GM23338 (cell line): ENCODE measurements at regions not wholly inside any gene's neighbourhood (a gene's known extent, or its start where the extent isn't known, plus 50 kb on each side); places are given as distances from the start of the nearest gene placed in this dataset.

Source experiments
- ATAC-seq: fragments of 200-7000 bp; cut with Tn5 transposase; 3 replicates; pipeline ENCODE4 v1.9.1; 2020
- DNase-seq: peaks from one replicate; pipeline ENCODE4 v3.0.0-alpha.2; 2015; ENCODE audit warnings: low spot score
- H2AFZ ChIP-seq: fragments of 200-600 bp; sonication (generic); 2 replicates; pipeline ENCODE4 v1.8.0; 2016; ENCODE audit warnings: antibody characterized with exemption, mild to moderate bottlenecking, moderate library complexity
- H3F3A ChIP-seq: fragments of 200-600 bp; sonication (generic); replicated peaks from 2 replicates; pipeline ENCODE4 v1.8.0; 2017; ENCODE audit warnings: antibody characterized with exemption, mixed run types, low read depth
- H3K27ac ChIP-seq: fragments of 200-600 bp; sonication (generic); 2 replicates; pipeline ENCODE4 v1.6.1; 2016; ENCODE audit warnings: low read depth
- H3K27me3 ChIP-seq: fragments of 200-600 bp; sonication (generic); 2 replicates; pipeline ENCODE4 v1.8.0; 2016; ENCODE audit warnings: mild to moderate bottlenecking, mixed run types, moderate library complexity; ENCODE audit not compliant: insufficient read depth
- H3K36me3 ChIP-seq: fragments of 200-600 bp; sonication (generic); 2 replicates; pipeline ENCODE4 v1.8.0; 2016; ENCODE audit warnings: mild to moderate bottlenecking; ENCODE audit not compliant: insufficient read depth
- H3K4me1 ChIP-seq: fragments of 200-600 bp; sonication (generic); 2 replicates; pipeline ENCODE4 v1.8.0; 2016; ENCODE audit warnings: mild to moderate bottlenecking, moderate library complexity; ENCODE audit not compliant: insufficient read depth
- H3K4me2 ChIP-seq: fragments of 200-600 bp; sonication (generic); 2 replicates; pipeline ENCODE4 v1.7.1; 2017; ENCODE audit warnings: mixed run types
- H3K4me3 ChIP-seq: fragments of 200-600 bp; sonication (generic); 2 replicates; pipeline ENCODE4 v1.6.1; 2016; ENCODE audit warnings: mixed run types
- H3K79me2 ChIP-seq: fragments of 200-600 bp; sonication (generic); replicated peaks from 2 replicates; pipeline ENCODE4 v1.8.0; 2017; ENCODE audit warnings: mild to moderate bottlenecking; ENCODE audit not compliant: insufficient read depth
- H3K9me2 ChIP-seq: fragments of 200-600 bp; sonication (generic); 2 replicates; pipeline ENCODE4 v1.8.0; 2017; ENCODE audit not compliant: insufficient read depth
- H4K20me1 ChIP-seq: fragments of 200-600 bp; sonication (generic); replicated peaks from 2 replicates; pipeline ENCODE4 v1.8.0; 2017; ENCODE audit warnings: mild to moderate bottlenecking; ENCODE audit not compliant: insufficient read depth
- H3K27ac Mint-ChIP-seq: 2 replicates; pipeline ENCODE4 v1.8.0; 2020; ENCODE audit warnings: inconsistent platforms, mild to moderate bottlenecking, moderate library complexity, mixed read lengths
- H3K27me3 Mint-ChIP-seq: 3 replicates; pipeline ENCODE4 v1.8.0; 2022; ENCODE audit warnings: low read depth, mild to moderate bottlenecking, moderate library complexity, mixed read lengths, inconsistent platforms; ENCODE audit not compliant: insufficient read depth, poor library complexity
- H3K36me3 Mint-ChIP-seq: 3 replicates; pipeline ENCODE4 v1.8.0; 2021; ENCODE audit warnings: low read depth, mild to moderate bottlenecking, inconsistent platforms, moderate library complexity, mixed read lengths
- H3K4me1 Mint-ChIP-seq: 3 replicates; pipeline ENCODE4 v1.8.0; 2020; ENCODE audit warnings: mild to moderate bottlenecking, inconsistent platforms, mixed read lengths
- H3K4me3 Mint-ChIP-seq: 3 replicates; pipeline ENCODE4 v1.8.0; 2021; ENCODE audit warnings: moderate library complexity, mild to moderate bottlenecking, inconsistent platforms, mixed read lengths
- H3K9me3 Mint-ChIP-seq: 3 replicates; pipeline ENCODE4 v1.8.0; 2020; ENCODE audit warnings: moderate library complexity, mild to moderate bottlenecking, inconsistent platforms, mixed read lengths
- CREB1 ChIP-seq: fragments of 250-450 bp; sonication (Bioruptor Pico); IDR thresholded peaks from 2 replicates; pipeline ENCODE4 v1.5.0; 2020; ENCODE audit warnings: low read depth, mild to moderate bottlenecking, moderate library complexity
- CTCF ChIP-seq, 2 experiments: fragments of 200-600 bp in 1 of 2; sonication (generic) in 1 of 2; conservative IDR thresholded peaks; 2 replicates each; pipeline versions ENCODE4 v1.5.1 to v1.6.1; 2016 to 2017; ENCODE audit warnings: antibody characterized with exemption in 2 of 2, low read depth in 2 of 2, mild to moderate bottlenecking in 2 of 2, moderate library complexity in 1 of 2
- ETS1 ChIP-seq: IDR thresholded peaks from 2 replicates; pipeline ENCODE4 v1.6.1; 2016; ENCODE audit warnings: antibody characterized with exemption
- EZH2phosphoT487 ChIP-seq: fragments of 200-600 bp; sonication (generic); IDR thresholded peaks from one replicate; pipeline ENCODE4 v1.8.1; 2018; ENCODE audit warnings: antibody characterized with exemption; ENCODE audit not compliant: unreplicated experiment
- JUNB ChIP-seq: IDR thresholded peaks from one replicate; pipeline ENCODE4 v1.6.1; 2016; ENCODE audit warnings: antibody characterized with exemption; ENCODE audit not compliant: unreplicated experiment
- POLR2AphosphoS5 ChIP-seq: IDR thresholded peaks from 2 replicates; pipeline ENCODE4 v1.6.1; 2016; ENCODE audit warnings: antibody characterized with exemption, low read depth
- REST ChIP-seq: IDR thresholded peaks from one replicate; pipeline ENCODE4 v1.6.1; 2018; ENCODE audit warnings: antibody characterized with exemption; ENCODE audit not compliant: unreplicated experiment
- STAT1 ChIP-seq: IDR thresholded peaks from one replicate; pipeline ENCODE4 v1.6.1; 2016; ENCODE audit warnings: antibody characterized with exemption; ENCODE audit not compliant: unreplicated experiment
- ZNF114 ChIP-seq: fragments of 250-450 bp; sonication (Bioruptor Pico); IDR thresholded peaks from 2 replicates; pipeline ENCODE4 v1.5.0; 2020; ENCODE audit warnings: mild to moderate bottlenecking, moderate library complexity
- ZNF331 ChIP-seq: fragments of 250-450 bp; sonication (Bioruptor Pico); IDR thresholded peaks from 2 replicates; pipeline ENCODE4 v1.5.0; 2020; ENCODE audit warnings: low read depth, mild to moderate bottlenecking, moderate library complexity

GRCh38 chr4:111228396-111228795 lies 605.5 kb upstream of the PITX2 start (continued):
- TF ChIP-seq CTCF (conservative IDR thresholded peaks at IDR 0.05; ENCODE audit: low read depth in 2 of 2) = no peak
- TF ChIP-seq ZNF114 (CRISPR knock-in tag) = no peak

- no peaks in the 10 kb centered on the region for H3K36me3 Mint-ChIP-seq
- no peaks in the 10 kb centered on the region for H3K9me3 Mint-ChIP-seq
- no peak for ATAC-seq
Observed at GRCh38 chr4:111228874-111229273, 606.0 kb upstream of the PITX2 start.

GRCh38 chr4:111230265-111230664 lies 607.4 kb upstream of the PITX2 start:
- H3K27ac ChIP-seq = no peak overlapping the region
- no peaks in the 10 kb centered on the region for H3K36me3 Mint-ChIP-seq
- no peaks in the 10 kb centered on the region for H3K79me2 ChIP-seq
- H3K9me3 Mint-ChIP-seq = no peaks in the 10 kb centered on the region
- H3K4me1 Mint-ChIP-seq = peaks cover 7% of the 10 kb centered on the region; the same call in 2 of the 3 replicates
- H3K27ac Mint-ChIP-seq = no peak overlapping the region
- H4K20me1 ChIP-seq = no peaks in the 10 kb centered on the region
- no peak overlapping the region for H2AFZ ChIP-seq
- DNase-seq (no peak), ATAC-seq (no peak)
- H3K4me2 ChIP-seq = no peak overlapping the region
- no peaks in the 10 kb centered on the region for H3K27me3 ChIP-seq
- H3F3A ChIP-seq = no peaks in the 10 kb centered on the region
- H3K4me1 ChIP-seq = peaks cover 9% of the 10 kb centered on the region
- H3K27me3 Mint-ChIP-seq = peaks cover 4% of the 10 kb centered on the region
- no peak overlapping the region for H3K4me3 ChIP-seq
- no peaks in the 10 kb centered on the region for H3K36me3 ChIP-seq
- no peak overlapping the region for H3K4me3 Mint-ChIP-seq
- no peaks in the 10 kb centered on the region; the same call in 1 of the 2 replicates for H3K9me2 ChIP-seq
- TF ChIP-seq STAT1 = no peak
- TF ChIP-seq ZNF331 = no peak
- no peak for TF ChIP-seq ZNF114 (CRISPR knock-in tag)
- TF ChIP-seq JUNB = no peak
- TF ChIP-seq CREB1 (CRISPR knock-in tag) = no peak
- no peak for TF ChIP-seq EZH2phosphoT487
- TF ChIP-seq REST = no peak
- TF ChIP-seq POLR2AphosphoS5 = no peak

More at GRCh38 chr4:111228874-111229273, 606.0 kb upstream of the PITX2 start:
- Histone ChIP-seq H3K27me3 (no peaks in the 10 kb centered on the region), H3K4me2 (no peak overlapping the region), H2AFZ (no peak overlapping the region), H3K9me2 (no peaks in the 10 kb centered on the region; the same call in 1 of the 2 replicates), H4K20me1 (no peaks in the 10 kb centered on the region), H3K27ac (no peak overlapping the region), H3K79me2 (no peaks in the 10 kb centered on the region), H3K36me3 (no peaks in the 10 kb centered on the region), H3K4me3 (no peak overlapping the region), H3F3A (no peaks in the 10 kb centered on the region), H3K4me1 (peaks cover 12% of the 10 kb centered on the region)
- Mint-ChIP-seq H3K27ac (no peak overlapping the region), H3K4me3 (no peak overlapping the region), H3K4me1 (peaks cover 13% of the 10 kb centered on the region), H3K27me3 (peaks cover 4% of the 10 kb centered on the region)
- TF ChIP-seq ZNF331 (no peak), EZH2phosphoT487 (no peak), POLR2AphosphoS5 (no peak), ETS1 (no peak)
- DNase-seq = no peak
